MG63 (cell line): ENCODE measurements at regions not wholly inside any gene's neighbourhood (a gene's known extent, or its start where the extent isn't known, plus 50 kb on each side); places are given as distances from the start of the nearest gene placed in this dataset.
A peak's percentile ranks its signal among the peaks of the same experiment; 100 is the strongest.

Experiments used
- DNase-seq: peaks from one replicate; pipeline ENCODE4 v3.0.0-alpha.2; 2020
- H3K27me3 ChIP-seq: fragments of 250-450 bp; sonication (Bioruptor Pico); 2 replicates; pipeline ENCODE4 v1.5.1; 2020; ENCODE audit warnings: mild to moderate bottlenecking, moderate library complexity
- H3K36me3 ChIP-seq: fragments of 250-450 bp; sonication (Bioruptor Pico); 2 replicates; pipeline ENCODE4 v1.5.1; 2020; ENCODE audit warnings: mild to moderate bottlenecking, moderate library complexity
- H3K4me3 ChIP-seq: fragments of 250-450 bp; sonication (Bioruptor Pico); 2 replicates; pipeline ENCODE4 v1.5.1; 2020; ENCODE audit warnings: mild to moderate bottlenecking, moderate library complexity
- H3K9me3 ChIP-seq: fragments of 250-450 bp; sonication (Bioruptor Pico); 2 replicates; pipeline ENCODE4 v1.5.1; 2020; ENCODE audit warnings: mild to moderate bottlenecking, moderate library complexity

DNA sequence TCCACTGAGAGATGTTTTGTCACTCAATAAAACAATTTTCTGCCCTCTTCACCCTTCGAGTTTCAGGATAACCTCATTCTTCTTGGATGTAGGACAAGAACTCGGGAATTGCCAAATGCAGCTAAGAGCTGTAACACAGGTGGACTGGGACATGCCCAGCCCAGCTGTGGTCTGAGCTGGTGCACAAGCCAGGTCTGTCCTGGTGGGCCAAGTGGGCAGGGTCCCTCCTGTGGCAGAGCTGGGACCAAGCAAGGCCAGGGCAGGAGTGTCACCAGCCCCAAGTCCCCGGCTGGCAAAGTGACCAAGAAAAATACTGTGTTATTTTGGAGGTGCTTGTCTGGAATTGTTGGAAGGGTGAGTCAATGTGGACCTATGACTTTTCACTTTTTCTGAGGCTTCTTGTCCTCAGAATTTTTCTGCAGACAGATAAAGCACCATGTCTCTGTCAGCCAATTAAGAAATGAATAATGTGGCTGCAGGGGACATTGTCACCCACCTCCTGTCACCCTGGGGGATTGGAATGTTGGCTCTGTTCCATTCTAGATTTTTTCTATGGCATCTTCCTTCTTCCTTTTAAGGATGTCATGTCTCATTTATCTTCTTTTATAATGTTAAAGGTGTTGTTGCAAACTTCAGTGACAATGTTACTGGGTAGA, 645.2 kb upstream of the EPHA6 start:
- H3K9me3 ChIP-seq, result no peaks in the 10 kb centered on the region

DNA sequence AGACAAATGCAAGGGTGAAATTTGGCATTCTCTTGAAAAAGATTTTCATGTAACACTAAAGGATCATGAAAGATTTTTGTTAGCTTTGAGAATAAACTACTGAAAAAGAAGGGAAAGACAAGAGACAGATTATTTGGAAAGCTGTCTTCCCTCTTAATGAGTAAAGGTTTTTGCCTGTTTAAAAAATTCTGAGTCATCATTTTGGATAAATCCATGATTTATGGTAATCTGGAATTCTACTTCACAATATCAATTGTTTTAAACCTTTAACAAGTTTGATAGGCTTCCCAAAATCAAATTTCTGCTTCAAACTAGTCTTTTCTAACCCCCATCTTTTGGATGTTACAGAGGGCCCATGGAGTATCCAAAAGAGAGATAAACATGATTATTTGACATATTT, 641.5 kb upstream of the EPHA6 start:
- H3K27me3 ChIP-seq, result no peaks in the 10 kb centered on the region
- DNase-seq, result no peak
- H3K36me3 ChIP-seq, result no peaks in the 10 kb centered on the region
- H3K9me3 ChIP-seq, result no peaks in the 10 kb centered on the region
- H3K4me3 ChIP-seq, result no peak overlapping the region

More for the DNA sequence above, 645.2 kb upstream of the EPHA6 start:
- Histone ChIP-seq H3K36me3 (no peaks in the 10 kb centered on the region), H3K4me3 (no peak overlapping the region), H3K27me3 (no peaks in the 10 kb centered on the region)
- DNase-seq, result no peak

DNA sequence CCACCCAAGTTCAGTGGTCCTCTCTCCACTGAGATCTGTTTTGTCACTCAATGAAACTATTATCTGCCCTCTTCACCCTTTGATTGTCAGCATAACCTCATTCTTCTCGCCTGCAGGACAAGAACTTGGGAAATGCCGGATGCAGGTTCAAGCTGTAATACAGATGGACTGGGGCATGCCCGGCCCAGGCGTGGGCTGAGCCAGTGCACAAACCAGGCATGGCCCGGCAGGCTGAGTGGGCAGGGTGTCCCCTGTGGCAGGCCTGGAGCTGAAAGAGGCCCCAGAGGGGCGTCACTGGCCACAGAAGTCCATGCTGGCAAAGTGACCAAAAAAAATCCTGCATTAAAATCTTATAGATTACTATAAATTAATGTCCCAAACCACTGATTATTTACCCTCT, 638.9 kb upstream of the EPHA6 start:
- Histone ChIP-seq H3K36me3 (no peaks in the 10 kb centered on the region), H3K9me3 (no peaks in the 10 kb centered on the region), H3K4me3 (no peak overlapping the region), H3K27me3 (no peaks in the 10 kb centered on the region)
- no peak for DNase-seq

DNA sequence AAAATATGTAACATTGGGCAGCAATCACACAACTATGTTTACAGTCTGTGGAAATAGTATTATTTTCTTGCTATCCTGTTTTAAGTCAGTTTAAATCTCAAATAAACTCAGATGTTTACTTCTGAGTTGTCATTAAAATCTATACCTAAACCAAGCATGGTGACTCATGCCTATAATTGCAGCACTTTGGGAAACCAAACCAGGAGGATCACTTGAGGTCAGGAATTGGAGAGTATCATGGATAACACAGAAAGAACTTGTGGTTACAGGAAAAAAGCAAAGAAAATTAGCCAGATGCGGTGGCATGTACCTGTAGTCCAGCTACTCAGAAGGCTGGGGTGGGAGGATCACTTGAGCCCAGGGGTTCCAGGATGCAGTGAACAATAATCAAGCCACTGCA, 631.6 kb upstream of the EPHA6 start:
- no peak overlapping the region for H3K4me3 ChIP-seq
- H3K27me3 ChIP-seq, result no peaks in the 10 kb centered on the region
- no peaks in the 10 kb centered on the region for H3K9me3 ChIP-seq
- DNase-seq, result peak; percentile 20
- no peaks in the 10 kb centered on the region for H3K36me3 ChIP-seq

DNA sequence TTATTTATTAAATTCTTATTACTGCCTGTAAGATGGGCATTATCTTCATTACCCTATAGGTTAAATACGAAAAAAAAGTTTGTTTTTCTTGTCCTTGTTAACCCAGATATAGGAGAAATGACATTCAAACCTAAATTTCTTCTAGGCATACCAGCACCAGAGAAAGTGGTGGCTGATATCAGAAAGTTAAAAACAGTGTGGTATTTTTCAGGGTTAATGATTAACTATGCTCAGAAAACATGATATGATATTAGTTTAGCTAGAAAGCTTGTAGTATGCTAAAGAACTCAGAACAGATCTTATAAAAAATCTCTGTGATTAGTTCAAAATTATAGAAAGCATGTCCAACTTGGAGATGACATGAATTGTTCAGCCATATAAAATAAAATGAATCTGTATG, 630.5 kb upstream of the EPHA6 start:
- no peaks in the 10 kb centered on the region for H3K36me3 ChIP-seq
- H3K9me3 ChIP-seq, result no peaks in the 10 kb centered on the region
- no peaks in the 10 kb centered on the region for H3K27me3 ChIP-seq
- no peak for DNase-seq
- no peak overlapping the region for H3K4me3 ChIP-seq

DNA sequence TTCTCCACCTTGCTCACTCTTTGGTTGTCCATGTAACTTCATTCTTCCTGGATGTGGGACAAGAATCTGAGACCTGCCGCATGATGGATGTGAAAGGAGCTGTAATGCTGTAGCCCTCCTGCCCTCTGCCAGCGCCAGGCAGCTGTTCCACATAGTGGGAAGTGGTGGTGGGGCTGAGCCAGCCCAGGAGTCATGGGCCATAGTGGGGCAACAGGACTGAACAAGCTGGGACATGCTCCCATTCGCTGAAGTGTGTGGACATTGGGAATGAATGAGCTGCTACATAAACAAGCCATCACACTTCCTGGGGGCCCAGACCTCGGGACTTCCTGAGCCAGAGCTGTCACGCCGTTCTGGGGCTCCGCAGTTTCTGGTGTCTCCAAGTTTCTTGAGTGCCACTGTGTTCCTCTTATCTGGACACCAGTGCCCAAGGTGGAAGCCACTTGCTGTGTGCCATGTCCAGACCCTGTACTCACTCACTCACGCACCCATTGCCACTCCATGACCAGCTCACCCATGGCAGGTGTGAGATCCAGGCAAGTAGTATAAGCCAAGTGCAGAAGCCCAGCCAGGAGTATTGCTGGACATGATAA, 624.3 kb upstream of the EPHA6 start:
- no peak for DNase-seq
- Histone ChIP-seq H3K27me3 (no peaks in the 10 kb centered on the region), H3K9me3 (no peaks in the 10 kb centered on the region), H3K36me3 (no peaks in the 10 kb centered on the region), H3K4me3 (no peak overlapping the region)

DNA sequence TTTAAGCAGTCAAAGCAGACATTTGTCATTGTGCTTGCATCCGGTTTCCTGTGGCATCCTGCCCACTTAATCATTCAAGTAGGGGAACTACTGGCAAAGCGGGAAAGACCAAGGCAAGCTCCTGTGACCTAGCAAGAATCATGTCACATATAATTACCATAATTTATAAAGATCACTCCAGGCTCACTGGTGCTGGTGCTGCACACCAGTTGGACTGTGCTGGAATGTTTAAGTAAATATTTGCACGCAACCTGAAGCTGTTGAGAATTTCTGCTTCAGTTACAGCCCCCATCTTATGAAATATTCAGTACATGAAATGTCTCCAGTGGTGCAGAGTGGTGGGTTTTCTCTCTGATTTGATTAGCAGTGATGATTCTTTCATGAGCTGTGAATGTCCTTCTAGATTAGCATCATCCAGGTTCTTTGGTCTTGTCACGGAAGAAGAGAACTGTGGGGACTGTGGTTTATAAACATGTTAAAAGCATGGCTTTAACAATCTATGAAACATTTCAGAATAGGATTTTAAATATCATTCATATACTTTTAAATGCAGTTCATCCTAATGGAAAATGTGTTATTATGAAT, 621.3 kb upstream of the EPHA6 start:
- no peaks in the 10 kb centered on the region for H3K36me3 ChIP-seq
- no peak overlapping the region for H3K4me3 ChIP-seq
- no peaks in the 10 kb centered on the region for H3K9me3 ChIP-seq
- no peaks in the 10 kb centered on the region for H3K27me3 ChIP-seq
- DNase-seq, result no peak

DNA sequence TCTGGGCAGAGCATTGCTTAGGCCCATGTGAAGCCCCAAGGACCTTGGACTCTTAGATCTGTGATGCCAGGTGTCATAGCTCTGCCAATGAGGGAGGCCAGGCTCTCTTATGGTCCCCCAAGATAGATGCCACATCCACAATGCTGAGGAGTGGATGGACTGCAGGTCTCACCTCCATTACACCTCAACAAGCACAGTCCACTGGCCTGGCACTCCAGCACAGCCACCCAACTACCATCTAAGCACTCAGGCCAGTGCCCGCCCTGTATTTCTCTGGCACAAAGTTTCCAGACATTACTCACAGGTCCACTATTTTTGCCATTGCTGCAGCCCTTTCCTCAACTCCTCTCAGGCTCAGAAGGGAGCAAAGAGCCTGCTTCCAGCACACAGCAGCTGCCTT, 613.5 kb upstream of the EPHA6 start:
- Histone ChIP-seq H3K36me3 (no peaks in the 10 kb centered on the region), H3K9me3 (no peaks in the 10 kb centered on the region), H3K4me3 (no peak overlapping the region), H3K27me3 (no peaks in the 10 kb centered on the region)
- DNase-seq, result no peak

DNA sequence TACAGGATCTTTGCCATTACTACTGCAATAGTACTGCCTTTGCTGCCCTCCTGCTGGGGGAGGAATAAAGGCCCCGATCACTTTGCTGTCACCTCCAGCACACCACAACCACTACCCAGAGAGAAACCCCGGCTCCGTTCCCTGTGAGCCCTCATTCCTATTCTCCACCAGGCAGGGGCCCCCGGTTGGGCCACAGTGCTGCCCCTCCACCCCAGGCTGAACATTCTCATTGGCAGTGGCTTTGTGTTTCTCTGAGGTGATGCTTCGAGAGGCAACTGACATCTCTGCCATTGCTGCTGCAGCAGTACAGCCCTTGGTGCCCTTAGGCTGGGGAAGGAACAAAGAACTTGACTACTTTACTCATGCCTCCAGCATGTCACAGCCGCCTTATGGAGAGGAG, 612.9 kb upstream of the EPHA6 start:
- H3K36me3 ChIP-seq, result no peaks in the 10 kb centered on the region
- no peaks in the 10 kb centered on the region for H3K9me3 ChIP-seq
- no peaks in the 10 kb centered on the region for H3K27me3 ChIP-seq
- H3K4me3 ChIP-seq, result no peak overlapping the region
- DNase-seq, result no peak

DNA sequence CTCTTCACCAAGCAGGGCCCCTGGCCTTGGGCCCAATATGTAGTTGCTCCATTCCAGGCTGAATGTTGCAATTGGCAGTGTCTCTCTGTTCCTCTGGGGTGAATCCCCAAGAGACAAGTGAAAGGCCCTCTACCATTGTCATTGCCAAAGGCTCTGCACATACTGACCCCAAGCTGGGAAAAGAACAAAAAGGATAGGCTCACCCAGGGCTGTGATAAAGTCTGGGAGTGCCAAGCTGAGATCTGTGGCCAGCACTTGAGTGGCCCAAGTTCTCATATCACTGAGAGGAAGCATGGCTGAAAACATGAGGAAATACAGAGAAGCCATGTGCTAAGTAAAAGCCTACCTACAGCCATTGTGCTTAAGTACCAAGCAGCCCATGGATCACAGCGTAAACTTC, 612.2 kb upstream of the EPHA6 start:
- Histone ChIP-seq H3K27me3 (no peaks in the 10 kb centered on the region), H3K36me3 (no peaks in the 10 kb centered on the region)
- no peak for DNase-seq

DNA sequence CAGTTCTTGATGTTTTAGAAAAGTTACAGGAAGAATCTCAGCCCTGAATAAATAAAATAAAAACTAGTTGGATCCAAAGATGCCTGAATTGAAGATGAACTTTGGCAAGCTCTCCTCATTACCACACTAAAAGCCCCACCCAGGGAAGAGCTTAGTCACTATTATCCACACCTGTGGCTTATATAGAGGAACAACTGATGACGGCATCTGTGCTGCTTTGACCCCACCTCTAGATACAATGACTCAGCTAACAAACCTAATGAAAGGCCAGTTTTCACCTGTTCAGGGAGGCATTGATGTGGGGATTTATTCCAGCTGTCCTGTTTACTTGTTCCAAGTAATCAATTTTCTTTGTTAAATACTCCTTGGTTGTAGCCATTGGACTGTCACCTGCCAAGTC, 604.7 kb upstream of the EPHA6 start:
- no peak for DNase-seq
- no peaks in the 10 kb centered on the region for H3K27me3 ChIP-seq
- H3K4me3 ChIP-seq, result no peak overlapping the region
- no peaks in the 10 kb centered on the region for H3K9me3 ChIP-seq
- H3K36me3 ChIP-seq, result no peaks in the 10 kb centered on the region

More for the DNA sequence above, 612.2 kb upstream of the EPHA6 start:
- no peak overlapping the region for H3K4me3 ChIP-seq
- no peaks in the 10 kb centered on the region for H3K9me3 ChIP-seq

DNA sequence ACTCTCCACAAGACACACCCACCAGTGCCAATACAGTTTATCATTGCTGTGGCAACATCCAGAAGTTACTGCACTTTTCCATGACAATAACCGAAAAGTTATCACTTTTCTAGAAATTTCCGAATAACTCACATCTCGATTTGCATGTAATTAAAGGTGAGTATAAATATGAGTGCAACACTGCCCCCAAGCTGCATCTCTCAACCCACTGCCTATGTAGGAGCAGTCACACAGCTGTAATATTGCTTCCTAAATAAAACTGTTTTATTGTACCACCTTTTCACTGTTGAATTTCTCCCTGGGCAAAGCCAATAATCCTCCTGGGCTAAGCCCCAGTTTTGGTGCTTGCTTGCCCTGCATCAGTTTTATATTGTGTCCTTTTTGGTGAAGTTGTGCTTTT, 601.0 kb upstream of the EPHA6 start:
- no peak for DNase-seq
- no peaks in the 10 kb centered on the region for H3K27me3 ChIP-seq

DNA sequence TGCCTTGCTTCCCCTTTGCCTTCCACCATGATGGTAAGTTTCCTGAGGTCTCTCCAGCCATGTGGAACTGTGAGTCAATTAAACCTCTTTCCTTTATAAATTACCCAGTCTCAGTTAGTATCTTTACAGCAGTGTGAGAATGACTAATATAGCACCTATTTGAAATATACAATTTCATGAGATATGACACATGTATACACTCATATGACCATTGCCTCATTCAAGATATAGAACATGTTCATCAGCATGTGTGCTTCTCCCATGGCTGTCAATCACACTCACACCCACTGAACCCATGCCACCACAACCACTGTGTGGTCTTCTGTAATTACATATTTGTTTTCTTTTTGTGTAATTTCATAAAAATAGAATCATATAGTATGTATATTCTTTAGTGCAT, 599.5 kb upstream of the EPHA6 start:
- H3K4me3 ChIP-seq, result no peak overlapping the region
- no peaks in the 10 kb centered on the region for H3K9me3 ChIP-seq
- H3K36me3 ChIP-seq, result no peaks in the 10 kb centered on the region
- H3K27me3 ChIP-seq, result no peaks in the 10 kb centered on the region
- DNase-seq, result no peak

More for the DNA sequence above, 601.0 kb upstream of the EPHA6 start:
- Histone ChIP-seq H3K4me3 (no peak overlapping the region), H3K36me3 (no peaks in the 10 kb centered on the region), H3K9me3 (no peaks in the 10 kb centered on the region)

DNA sequence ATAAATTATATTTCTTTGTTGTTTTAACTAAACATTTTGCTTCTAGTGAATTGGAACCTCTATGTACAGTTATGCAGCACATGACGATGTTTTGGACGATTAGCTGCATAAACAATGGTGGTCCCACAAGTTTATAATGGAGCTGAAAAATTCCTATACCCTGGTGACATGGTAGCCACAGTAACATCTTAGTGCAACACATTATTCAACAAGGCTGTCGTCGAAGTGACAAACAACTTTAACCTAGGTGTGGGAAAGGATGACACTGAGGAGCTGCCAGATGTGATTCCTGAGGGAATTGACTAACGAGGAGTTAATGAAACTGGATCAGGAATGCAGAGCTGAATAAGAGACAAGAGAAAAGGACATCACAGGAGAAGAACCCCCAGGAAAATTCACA, 588.9 kb upstream of the EPHA6 start:
- no peaks in the 10 kb centered on the region for H3K9me3 ChIP-seq
- no peak for DNase-seq
- no peaks in the 10 kb centered on the region for H3K36me3 ChIP-seq
- H3K4me3 ChIP-seq, result no peak overlapping the region
- H3K27me3 ChIP-seq, result no peaks in the 10 kb centered on the region

DNA sequence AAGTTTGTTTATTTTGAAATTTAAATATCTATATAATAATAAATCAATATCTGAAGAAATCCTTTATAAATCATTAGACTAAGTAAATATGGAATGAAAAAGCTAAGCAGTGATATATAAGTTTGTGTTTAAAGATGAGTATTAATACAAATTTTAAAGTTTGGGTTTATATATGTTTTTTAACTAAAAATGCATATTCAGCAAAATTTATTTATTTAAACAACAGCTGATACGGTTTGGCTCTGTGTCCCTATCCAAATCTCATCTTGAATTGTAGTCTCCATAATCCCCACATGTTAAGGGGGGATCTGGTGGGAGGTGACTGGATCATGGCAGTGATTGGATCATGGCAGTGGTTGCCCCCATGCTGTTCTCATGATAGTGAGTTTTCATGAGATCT, 580.7 kb upstream of the EPHA6 start:
- no peaks in the 10 kb centered on the region for H3K9me3 ChIP-seq
- no peak overlapping the region for H3K4me3 ChIP-seq
- no peak for DNase-seq

DNA sequence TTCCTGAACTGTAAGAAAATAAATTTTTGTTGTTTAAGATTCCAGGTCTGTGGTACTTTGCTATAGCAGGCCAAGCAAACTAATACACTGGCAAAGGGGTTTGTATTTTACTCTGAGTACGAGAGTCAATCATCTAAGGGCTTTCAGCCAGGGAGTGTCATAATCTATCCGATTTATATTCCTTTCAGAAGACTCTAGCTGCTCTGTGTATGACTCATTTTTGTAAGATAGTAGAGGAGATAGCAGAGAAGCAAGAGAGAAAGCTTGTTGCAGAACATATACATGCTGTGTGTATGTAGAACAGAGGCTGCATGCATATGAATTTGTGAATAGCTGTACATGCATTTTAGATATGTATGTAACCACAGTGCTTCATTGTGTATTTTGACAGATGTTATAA, 577.9 kb upstream of the EPHA6 start:
- no peak overlapping the region for H3K4me3 ChIP-seq
- no peaks in the 10 kb centered on the region for H3K9me3 ChIP-seq
- H3K36me3 ChIP-seq, result no peaks in the 10 kb centered on the region
- no peaks in the 10 kb centered on the region for H3K27me3 ChIP-seq
- no peak for DNase-seq

More for the DNA sequence above, 580.7 kb upstream of the EPHA6 start:
- Histone ChIP-seq H3K27me3 (no peaks in the 10 kb centered on the region), H3K36me3 (no peaks in the 10 kb centered on the region)

DNA sequence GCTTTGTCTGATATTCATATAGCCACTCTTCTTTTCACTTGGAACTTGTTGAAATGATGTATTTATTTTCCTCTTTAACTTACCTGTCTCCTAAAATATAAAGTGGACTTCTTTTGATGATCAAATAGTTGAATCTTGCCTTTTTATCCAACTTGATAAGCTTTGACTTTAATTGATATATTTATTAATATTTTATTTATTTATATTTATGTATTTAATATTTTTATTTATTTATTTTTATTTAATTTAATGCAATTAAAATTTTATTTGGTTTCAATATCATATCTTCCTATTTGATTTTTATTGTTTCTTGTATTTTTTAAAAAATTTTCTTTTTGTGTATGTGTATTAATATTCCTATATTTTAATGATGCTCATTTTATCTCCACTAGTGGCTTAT, 555.1 kb upstream of the EPHA6 start:
- Histone ChIP-seq H3K27me3 (no peaks in the 10 kb centered on the region), H3K9me3 (no peaks in the 10 kb centered on the region), H3K36me3 (no peaks in the 10 kb centered on the region), H3K4me3 (no peak overlapping the region)
- DNase-seq, result no peak

DNA sequence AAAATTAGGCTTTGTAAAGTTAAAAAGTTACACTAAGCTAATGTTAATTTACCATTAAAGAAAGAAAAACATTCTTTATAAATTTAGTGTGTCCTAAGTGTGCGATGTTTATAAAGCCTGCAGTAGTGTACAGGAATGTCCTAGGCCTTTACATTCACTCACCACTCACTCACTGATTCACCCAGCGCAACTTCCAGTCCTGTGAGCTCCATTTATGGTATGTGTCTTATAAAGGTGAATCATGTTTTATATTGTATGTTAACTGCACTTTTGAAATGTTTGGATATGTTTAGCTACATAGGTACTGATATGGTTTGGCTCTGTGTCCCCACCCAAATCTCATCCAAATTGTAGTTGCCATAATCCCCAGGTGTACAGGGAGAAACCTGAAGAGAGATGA, 549.7 kb upstream of the EPHA6 start:
- no peak overlapping the region for H3K4me3 ChIP-seq
- no peaks in the 10 kb centered on the region for H3K36me3 ChIP-seq
- H3K9me3 ChIP-seq, result no peaks in the 10 kb centered on the region
- H3K27me3 ChIP-seq, result no peaks in the 10 kb centered on the region
- no peak for DNase-seq
